GM06990 (cell line): ENCODE measurements at regions not wholly inside any gene's neighbourhood (a gene's known extent, or its start where the extent isn't known, plus 50 kb on each side); places are given as distances from the start of the nearest gene placed in this dataset.

Experiments used
- DNase-seq: peaks from one replicate; pipeline ENCODE4 v3.0.0-alpha.2; 2011; ENCODE audit not compliant: insufficient read length; ENCODE audit errors: extremely low read depth
- H3K27me3 ChIP-seq: replicated peaks from 2 replicates; pipeline ENCODE4 v1.6.0; 2011; ENCODE audit warnings: low read length; ENCODE audit not compliant: control insufficient read depth, insufficient read depth
- H3K36me3 ChIP-seq: 2 replicates; pipeline ENCODE4 v1.5.1; 2011; ENCODE audit warnings: low read length; ENCODE audit not compliant: control insufficient read depth, insufficient read depth
- H3K4me3 ChIP-seq: replicated peaks from 2 replicates; pipeline ENCODE4 v1.5.1; 2011; ENCODE audit warnings: low read depth, mild to moderate bottlenecking, control low read depth, low read length
- TF ChIP-seq, protein P1 (sequence below): IDR thresholded peaks from 2 replicates; pipeline ENCODE4 v1.5.1; 2011; ENCODE audit warnings: low read length, control low read depth, mild to moderate bottlenecking, inconsistent platforms; ENCODE audit not compliant: insufficient read depth, poor library complexity, severe bottlenecking

DNA sequence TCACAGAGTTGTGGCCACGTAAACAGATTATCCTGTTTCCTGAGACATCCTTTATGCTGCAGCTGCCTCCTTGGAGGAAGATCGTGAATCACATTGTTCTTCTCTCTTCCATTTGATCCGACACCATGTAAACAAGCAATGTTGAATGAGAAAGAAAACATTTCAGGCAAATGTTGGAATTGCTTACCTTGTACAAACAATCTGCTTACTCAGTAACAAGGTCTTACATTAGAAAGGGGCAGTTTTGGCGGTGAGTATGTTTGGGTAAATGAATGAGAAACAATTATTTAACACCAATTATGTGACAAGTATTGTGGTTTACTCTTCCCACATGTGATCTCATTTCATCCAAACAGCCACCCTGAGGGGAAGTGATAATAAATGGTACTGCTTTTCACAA, 637.8 kb downstream of the RAB28 start:
- H3K27me3 ChIP-seq, result no peaks in the 10 kb centered on the region
- no peak overlapping the region for H3K4me3 ChIP-seq
- no peaks in the 10 kb centered on the region for H3K36me3 ChIP-seq
- TF ChIP-seq, protein P1, sequence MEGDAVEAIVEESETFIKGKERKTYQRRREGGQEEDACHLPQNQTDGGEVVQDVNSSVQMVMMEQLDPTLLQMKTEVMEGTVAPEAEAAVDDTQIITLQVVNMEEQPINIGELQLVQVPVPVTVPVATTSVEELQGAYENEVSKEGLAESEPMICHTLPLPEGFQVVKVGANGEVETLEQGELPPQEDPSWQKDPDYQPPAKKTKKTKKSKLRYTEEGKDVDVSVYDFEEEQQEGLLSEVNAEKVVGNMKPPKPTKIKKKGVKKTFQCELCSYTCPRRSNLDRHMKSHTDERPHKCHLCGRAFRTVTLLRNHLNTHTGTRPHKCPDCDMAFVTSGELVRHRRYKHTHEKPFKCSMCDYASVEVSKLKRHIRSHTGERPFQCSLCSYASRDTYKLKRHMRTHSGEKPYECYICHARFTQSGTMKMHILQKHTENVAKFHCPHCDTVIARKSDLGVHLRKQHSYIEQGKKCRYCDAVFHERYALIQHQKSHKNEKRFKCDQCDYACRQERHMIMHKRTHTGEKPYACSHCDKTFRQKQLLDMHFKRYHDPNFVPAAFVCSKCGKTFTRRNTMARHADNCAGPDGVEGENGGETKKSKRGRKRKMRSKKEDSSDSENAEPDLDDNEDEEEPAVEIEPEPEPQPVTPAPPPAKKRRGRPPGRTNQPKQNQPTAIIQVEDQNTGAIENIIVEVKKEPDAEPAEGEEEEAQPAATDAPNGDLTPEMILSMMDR, result no peak
- DNase-seq, result no peak

DNA sequence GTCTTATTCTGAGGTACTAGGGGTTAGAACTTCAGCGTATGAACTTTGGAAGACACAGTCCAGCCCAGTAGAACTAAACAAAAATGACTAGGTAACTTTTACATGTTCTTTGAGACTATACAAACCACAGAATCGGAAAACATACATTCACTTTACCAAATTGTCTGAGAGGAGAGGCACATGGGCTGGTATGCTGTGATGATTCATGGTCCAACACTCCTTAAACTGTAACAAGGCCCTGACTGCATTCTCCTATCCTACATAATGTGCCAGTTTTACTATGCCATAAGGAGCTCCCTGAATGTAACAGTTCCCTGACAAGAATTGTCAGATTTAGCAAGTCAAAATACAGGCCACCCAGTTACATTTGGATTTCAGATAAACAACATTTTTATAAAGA, 640.0 kb downstream of the RAB28 start:
- no peak for DNase-seq
- no peaks in the 10 kb centered on the region for H3K36me3 ChIP-seq
- H3K27me3 ChIP-seq, result no peaks in the 10 kb centered on the region
- TF ChIP-seq, protein P1, result no peak
- no peak overlapping the region for H3K4me3 ChIP-seq

DNA sequence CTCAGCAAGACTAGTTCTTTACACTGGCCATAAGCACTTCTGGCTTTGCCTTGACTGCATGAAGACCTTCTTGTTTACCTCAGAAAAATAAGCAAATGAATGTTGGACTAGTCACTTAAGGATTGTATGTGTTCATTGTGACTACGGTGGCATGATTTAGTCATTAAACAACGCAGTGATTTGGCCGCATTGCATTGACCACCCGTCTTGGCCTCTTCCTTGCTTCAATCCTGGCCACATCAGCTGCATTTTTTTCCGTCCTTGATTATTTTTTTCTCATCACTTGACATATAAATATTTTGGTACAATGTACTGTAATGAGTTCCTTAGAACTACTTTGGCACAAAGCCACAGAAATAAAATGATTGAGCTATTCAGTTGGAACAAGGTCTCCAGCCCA, 656.2 kb downstream of the RAB28 start:
- TF ChIP-seq, protein P1, result no peak
- H3K4me3 ChIP-seq, result no peak overlapping the region
- H3K36me3 ChIP-seq, result no peaks in the 10 kb centered on the region
- H3K27me3 ChIP-seq, result no peaks in the 10 kb centered on the region
- DNase-seq, result no peak

DNA sequence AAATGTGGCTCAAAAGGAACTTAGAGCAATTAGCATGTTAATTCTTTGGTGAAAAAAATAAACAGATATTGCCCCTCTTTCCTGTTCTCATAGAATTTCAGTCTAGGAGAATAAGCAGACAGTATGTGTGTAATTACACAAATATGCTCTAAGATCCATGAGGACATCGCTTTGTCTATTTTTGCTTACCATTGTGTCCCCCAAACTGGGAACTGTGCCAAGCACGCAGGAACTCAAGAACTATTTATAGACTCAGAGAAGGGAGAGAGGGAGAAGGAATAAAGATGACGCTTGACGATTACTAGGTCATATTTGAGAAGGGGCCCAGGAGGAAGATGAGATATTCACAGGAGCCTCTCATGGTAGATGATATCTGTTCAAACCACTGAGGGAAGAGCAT, 692.6 kb downstream of the RAB28 start:
- H3K27me3 ChIP-seq, result no peaks in the 10 kb centered on the region
- H3K4me3 ChIP-seq, result no peak overlapping the region
- H3K36me3 ChIP-seq, result no peaks in the 10 kb centered on the region
- TF ChIP-seq, protein P1, result no peak
- DNase-seq, result no peak

DNA sequence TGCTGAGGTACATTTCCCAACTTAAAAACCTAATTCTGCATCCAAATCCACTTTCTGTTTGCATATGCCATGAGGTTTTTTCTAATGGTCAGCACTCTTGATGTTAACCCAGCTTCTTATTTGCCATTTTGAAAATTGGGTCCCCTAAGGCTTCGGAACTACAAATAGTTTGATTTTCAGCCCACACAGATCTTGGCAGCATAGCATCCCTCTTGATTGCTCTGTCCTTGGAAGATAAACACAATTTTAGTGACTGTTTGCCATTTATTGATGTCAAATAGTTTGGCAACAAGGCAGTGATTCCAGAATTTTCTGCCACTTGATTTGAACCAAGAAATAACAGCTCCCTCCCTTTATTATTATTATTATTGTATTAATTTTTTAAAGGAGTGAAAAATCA, 696.9 kb downstream of the RAB28 start:
- TF ChIP-seq, protein P1, result no peak
- Histone ChIP-seq H3K27me3 (no peaks in the 10 kb centered on the region), H3K4me3 (no peak overlapping the region), H3K36me3 (no peaks in the 10 kb centered on the region)
- DNase-seq, result no peak

DNA sequence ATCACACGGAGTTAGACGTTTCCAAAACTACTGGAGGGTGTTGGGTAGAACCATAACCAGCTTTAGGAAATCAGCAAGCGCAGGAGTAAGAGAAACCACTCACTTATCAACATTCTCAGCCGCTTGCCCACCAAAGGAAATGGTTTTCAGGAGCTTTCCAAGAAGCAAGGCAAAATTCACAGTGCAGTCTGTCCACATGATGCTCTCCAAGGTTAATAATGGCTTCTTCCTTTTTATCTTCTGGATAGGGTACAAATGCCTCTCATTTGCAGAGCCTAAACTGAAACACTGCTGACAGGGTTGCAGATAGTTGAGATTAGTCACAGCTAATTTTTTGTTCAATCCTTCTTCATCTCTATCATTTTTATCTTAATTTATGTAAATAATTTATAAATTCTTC, 705.4 kb downstream of the RAB28 start:
- no peak for DNase-seq
- H3K36me3 ChIP-seq, result no peaks in the 10 kb centered on the region
- TF ChIP-seq, protein P1, result no peak
- no peaks in the 10 kb centered on the region for H3K27me3 ChIP-seq
- H3K4me3 ChIP-seq, result no peak overlapping the region
